ENCODE measurements at regions not wholly inside any gene's neighbourhood (a gene's known extent, or its start where the extent isn't known, plus 50 kb on each side); places are given as distances from the start of the nearest gene placed in this dataset.

GRCh38 chr5:82713811-82714210 lies 363.4 kb downstream of the TMEM167A start:
- TF ChIP-seq POLR2A (IDR thresholded peaks at IDR 0.05) = no peak
- TF ChIP-seq POLR2AphosphoS5 (IDR thresholded peaks at IDR 0.05) = no peak
- TF ChIP-seq CTCF (IDR thresholded peaks at IDR 0.05) = no peak
- no peak overlapping the region for H3K27ac ChIP-seq

GRCh38 chr5:82707741-82708140 lies 369.5 kb downstream of the TMEM167A start:
- intact Hi-C loops (cut with DNase I; ENCODE audit: low total_unique reads) = no loop called here
- Histone ChIP-seq H3K27me3 (no peaks in the 10 kb centered on the region), H3K4me1 (no peaks in the 10 kb centered on the region), H3K27ac (no peak overlapping the region), H3K36me3 (no peaks in the 10 kb centered on the region), H3K9me3 (no peaks in the 10 kb centered on the region), H3K4me3 (no peak overlapping the region)
- DNase-seq (ENCODE audit: low spot score in 2 of 2) = no peak
- TF ChIP-seq CTCF (IDR thresholded peaks at IDR 0.05) (no peak), POLR2AphosphoS5 (IDR thresholded peaks at IDR 0.05) (no peak), POLR2A (IDR thresholded peaks at IDR 0.05) (no peak)

More at GRCh38 chr5:82713811-82714210, 363.4 kb downstream of the TMEM167A start:
- H3K36me3 ChIP-seq = no peaks in the 10 kb centered on the region
- H3K4me1 ChIP-seq = no peaks in the 10 kb centered on the region
- no peaks in the 10 kb centered on the region for H3K9me3 ChIP-seq
- intact Hi-C loops (cut with DNase I; ENCODE audit: low total_unique reads) = no loop called here
- DNase-seq (ENCODE audit: low spot score in 2 of 2) = no peak
- H3K27me3 ChIP-seq = no peaks in the 10 kb centered on the region
- no peak overlapping the region for H3K4me3 ChIP-seq

GRCh38 chr5:82704381-82704780 lies 372.8 kb downstream of the TMEM167A start:
- intact Hi-C loops (cut with DNase I; ENCODE audit: low total_unique reads) = no loop called here
- Histone ChIP-seq H3K4me1 (no peaks in the 10 kb centered on the region), H3K27me3 (no peaks in the 10 kb centered on the region), H3K27ac (no peak overlapping the region), H3K36me3 (no peaks in the 10 kb centered on the region), H3K4me3 (no peak overlapping the region), H3K9me3 (no peaks in the 10 kb centered on the region)
- no peak for DNase-seq (ENCODE audit: low spot score in 2 of 2)
- TF ChIP-seq CTCF (IDR thresholded peaks at IDR 0.05) = no peak
- no peak for TF ChIP-seq POLR2AphosphoS5 (IDR thresholded peaks at IDR 0.05)
- TF ChIP-seq POLR2A (IDR thresholded peaks at IDR 0.05) = no peak

GRCh38 chr5:82702046-82702445 lies 375.1 kb downstream of the TMEM167A start:
- Histone ChIP-seq H3K4me1 (no peaks in the 10 kb centered on the region), H3K36me3 (no peaks in the 10 kb centered on the region), H3K27me3 (no peaks in the 10 kb centered on the region), H3K9me3 (no peaks in the 10 kb centered on the region), H3K27ac (no peak overlapping the region), H3K4me3 (no peak overlapping the region)
- intact Hi-C loops (cut with DNase I; ENCODE audit: low total_unique reads) = no loop called here
- no peak for DNase-seq (ENCODE audit: low spot score in 2 of 2)
- TF ChIP-seq POLR2AphosphoS5 (IDR thresholded peaks at IDR 0.05) (no peak), POLR2A (IDR thresholded peaks at IDR 0.05) (no peak), CTCF (IDR thresholded peaks at IDR 0.05) (no peak)

- no peaks in the 10 kb centered on the region for H3K9me3 ChIP-seq
- no peaks in the 10 kb centered on the region for H3K4me1 ChIP-seq
- no peaks in the 10 kb centered on the region for H3K27me3 ChIP-seq
- H3K4me3 ChIP-seq = no peak overlapping the region
- DNase-seq (ENCODE audit: low spot score in 2 of 2) = no peak
- H3K27ac ChIP-seq = no peak overlapping the region
- no peak for TF ChIP-seq POLR2AphosphoS5 (IDR thresholded peaks at IDR 0.05)
- TF ChIP-seq CTCF (IDR thresholded peaks at IDR 0.05) = no peak
- TF ChIP-seq POLR2A (IDR thresholded peaks at IDR 0.05) = no peak
- H3K36me3 ChIP-seq = no peaks in the 10 kb centered on the region
- intact Hi-C loops (cut with DNase I; ENCODE audit: low total_unique reads) = no loop called here
These were observed 377.5 kb downstream of the TMEM167A start for GRCh38 chr5:82699737-82700136.
